Osteoblast (primary cell): ENCODE measurements at regions not wholly inside any gene's neighbourhood (a gene's known extent, or its start where the extent isn't known, plus 50 kb on each side); places are given as distances from the start of the nearest gene placed in this dataset.

Experiments
- DNase-seq: peaks from one replicate; pipeline ENCODE4 v3.0.0; 2011; ENCODE audit warnings: low spot score, mixed read lengths; ENCODE audit not compliant: insufficient read length; ENCODE audit errors: missing footprints
- H2AFZ ChIP-seq: 2 replicates; pipeline ENCODE4 v1.6.0; 2011; ENCODE audit warnings: mild to moderate bottlenecking, low read length
- H3K27ac ChIP-seq: 2 replicates; pipeline ENCODE4 v1.5.1; 2011; ENCODE audit warnings: mild to moderate bottlenecking, low read depth, low read length, moderate library complexity
- H3K27me3 ChIP-seq: 2 replicates; pipeline ENCODE4 v1.6.0; 2012; ENCODE audit warnings: mild to moderate bottlenecking, control low read depth, inconsistent platforms, low read length, moderate library complexity; ENCODE audit not compliant: insufficient read depth
- H3K36me3 ChIP-seq: 2 replicates; pipeline ENCODE4 v1.5.1; 2011; ENCODE audit warnings: mild to moderate bottlenecking, low read length, control low read depth, moderate library complexity; ENCODE audit not compliant: insufficient read depth
- H3K4me1 ChIP-seq: 2 replicates; pipeline ENCODE4 v1.5.1; 2011; ENCODE audit warnings: mild to moderate bottlenecking, low read length, control low read depth, moderate library complexity; ENCODE audit not compliant: insufficient read depth
- H3K4me2 ChIP-seq: 2 replicates; pipeline ENCODE4 v1.6.0; 2011; ENCODE audit warnings: mild to moderate bottlenecking, low read length; ENCODE audit not compliant: insufficient read depth
- H3K4me3 ChIP-seq: fragments of 200-600 bp; sonication (generic); 3 replicates; pipeline ENCODE4 v1.5.1; 2012; ENCODE audit warnings: mild to moderate bottlenecking, low read length, inconsistent platforms; ENCODE audit not compliant: insufficient read depth
- H3K79me2 ChIP-seq: 2 replicates; pipeline ENCODE4 v1.6.0; 2012; ENCODE audit warnings: mild to moderate bottlenecking, low read length, control low read depth, inconsistent platforms; ENCODE audit not compliant: insufficient read depth
- H3K9me3 ChIP-seq: 2 replicates; pipeline ENCODE4 v1.5.1; 2011; ENCODE audit warnings: low read depth, low read length, control low read depth
- H4K20me1 ChIP-seq: 2 replicates; pipeline ENCODE4 v1.6.0; 2012; ENCODE audit warnings: mild to moderate bottlenecking, low read length, control low read depth; ENCODE audit not compliant: insufficient read depth
- TF ChIP-seq, protein P1 (sequence below): IDR thresholded peaks from 2 replicates; pipeline ENCODE4 v1.5.1; 2011; ENCODE audit warnings: mild to moderate bottlenecking, low read depth, low read length, moderate library complexity; ENCODE audit errors: extremely low read depth

DNA sequence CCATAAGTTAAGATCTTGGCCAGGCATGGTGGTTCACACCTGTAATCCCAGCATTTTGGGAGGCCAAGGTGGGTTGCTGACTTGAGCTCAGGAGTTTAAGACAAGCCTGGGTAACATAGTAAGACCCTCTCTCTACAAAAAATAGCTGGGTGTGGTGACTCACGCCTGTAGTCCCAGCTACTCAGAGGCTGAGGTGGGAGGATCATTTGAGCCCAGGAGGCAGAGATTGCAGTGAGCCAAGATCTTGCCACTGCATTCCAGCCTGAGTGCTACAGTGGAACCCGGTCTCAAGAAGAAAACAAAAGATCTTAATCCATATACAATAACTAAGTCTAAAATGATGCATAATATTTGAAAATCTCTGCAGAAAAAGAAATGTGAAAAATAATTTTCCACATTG lies 165.5 kb upstream of the NR5A2 start:
- Histone ChIP-seq H4K20me1 (no peaks in the 10 kb centered on the region), H3K27ac (no peak overlapping the region), H3K79me2 (no peaks in the 10 kb centered on the region), H3K4me2 (no peak overlapping the region), H3K4me3 (no peak overlapping the region), H2AFZ (no peak overlapping the region), H3K4me1 (no peaks in the 10 kb centered on the region), H3K27me3 (no peaks in the 10 kb centered on the region), H3K36me3 (no peaks in the 10 kb centered on the region), H3K9me3 (no peaks in the 10 kb centered on the region)
- DNase-seq = no peak
- TF ChIP-seq, protein P1, sequence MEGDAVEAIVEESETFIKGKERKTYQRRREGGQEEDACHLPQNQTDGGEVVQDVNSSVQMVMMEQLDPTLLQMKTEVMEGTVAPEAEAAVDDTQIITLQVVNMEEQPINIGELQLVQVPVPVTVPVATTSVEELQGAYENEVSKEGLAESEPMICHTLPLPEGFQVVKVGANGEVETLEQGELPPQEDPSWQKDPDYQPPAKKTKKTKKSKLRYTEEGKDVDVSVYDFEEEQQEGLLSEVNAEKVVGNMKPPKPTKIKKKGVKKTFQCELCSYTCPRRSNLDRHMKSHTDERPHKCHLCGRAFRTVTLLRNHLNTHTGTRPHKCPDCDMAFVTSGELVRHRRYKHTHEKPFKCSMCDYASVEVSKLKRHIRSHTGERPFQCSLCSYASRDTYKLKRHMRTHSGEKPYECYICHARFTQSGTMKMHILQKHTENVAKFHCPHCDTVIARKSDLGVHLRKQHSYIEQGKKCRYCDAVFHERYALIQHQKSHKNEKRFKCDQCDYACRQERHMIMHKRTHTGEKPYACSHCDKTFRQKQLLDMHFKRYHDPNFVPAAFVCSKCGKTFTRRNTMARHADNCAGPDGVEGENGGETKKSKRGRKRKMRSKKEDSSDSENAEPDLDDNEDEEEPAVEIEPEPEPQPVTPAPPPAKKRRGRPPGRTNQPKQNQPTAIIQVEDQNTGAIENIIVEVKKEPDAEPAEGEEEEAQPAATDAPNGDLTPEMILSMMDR = no peak

DNA sequence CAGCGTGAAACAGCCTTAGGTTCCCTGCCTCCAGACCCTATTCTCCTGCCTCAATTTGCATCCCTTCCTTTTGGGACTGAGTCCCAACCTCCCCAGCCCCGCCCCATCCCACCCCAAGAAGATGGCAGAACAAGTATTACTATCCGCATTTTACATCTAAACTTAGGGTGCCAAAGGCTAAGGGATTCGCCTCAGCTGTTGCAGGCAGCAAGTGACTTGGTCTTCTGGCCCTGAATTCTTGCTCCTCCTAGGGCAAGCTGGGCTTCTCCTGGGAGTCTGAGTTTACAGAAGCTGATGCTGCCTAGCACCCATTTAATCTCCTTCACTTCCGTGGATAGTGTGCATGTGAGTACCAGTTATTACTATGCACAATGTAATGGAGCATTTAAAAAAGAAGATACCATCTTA lies 161.3 kb upstream of the NR5A2 start:
- Histone ChIP-seq H3K27me3 (no peaks in the 10 kb centered on the region), H3K79me2 (no peaks in the 10 kb centered on the region), H2AFZ (no peak overlapping the region), H3K36me3 (no peaks in the 10 kb centered on the region), H3K9me3 (no peaks in the 10 kb centered on the region), H4K20me1 (no peaks in the 10 kb centered on the region), H3K27ac (no peak overlapping the region), H3K4me2 (peak overlapping the region; percentile 39), H3K4me1 (no peaks in the 10 kb centered on the region), H3K4me3 (no peak overlapping the region)
- TF ChIP-seq, protein P1 = no peak
- DNase-seq = no peak

DNA sequence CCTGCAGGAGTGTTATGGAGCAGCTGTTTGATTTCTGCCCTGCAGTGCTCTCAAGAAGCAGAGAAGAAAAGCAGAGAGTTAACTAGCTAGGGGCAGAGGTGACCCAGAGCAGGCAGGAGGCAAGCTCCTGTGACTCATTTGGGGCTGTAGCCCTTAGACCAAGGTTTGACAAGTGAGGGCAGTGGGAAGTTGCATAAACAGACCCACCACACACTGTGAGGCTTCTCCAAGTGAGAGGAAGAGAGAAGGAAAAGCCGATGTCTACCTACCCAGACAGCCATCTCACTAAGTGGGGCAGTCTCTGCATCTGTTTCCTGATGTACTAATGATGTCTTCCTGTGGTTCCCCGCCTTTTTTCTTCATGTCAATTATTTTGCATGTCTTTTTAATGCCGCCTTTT lies 159.9 kb upstream of the NR5A2 start:
- Histone ChIP-seq H2AFZ (peak overlapping the region; percentile 22), H3K79me2 (no peaks in the 10 kb centered on the region)

DNA sequence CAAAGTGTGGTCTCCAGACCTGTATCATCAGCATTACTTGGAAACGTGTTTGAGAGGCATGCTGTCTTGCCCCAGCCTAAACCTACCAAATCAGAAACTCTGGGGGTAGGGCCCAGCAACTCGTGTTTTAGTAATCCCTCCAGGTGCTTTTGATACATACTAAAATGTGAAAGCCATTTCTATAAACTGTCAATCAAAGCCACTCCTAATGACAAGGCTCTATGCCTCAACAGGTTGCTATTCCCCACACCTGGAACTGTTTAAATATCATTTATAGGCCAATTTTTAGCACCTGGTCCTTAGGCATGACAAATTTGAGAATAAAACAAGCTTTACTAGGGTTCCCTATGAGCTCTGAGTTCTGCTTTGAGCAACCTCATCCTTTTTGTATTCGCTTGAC lies 158.7 kb upstream of the NR5A2 start:
- Histone ChIP-seq H3K27ac (no peak overlapping the region), H4K20me1 (no peaks in the 10 kb centered on the region), H3K4me3 (no peak overlapping the region), H3K9me3 (no peaks in the 10 kb centered on the region), H3K27me3 (no peaks in the 10 kb centered on the region), H3K79me2 (no peaks in the 10 kb centered on the region), H3K4me2 (no peak overlapping the region), H3K4me1 (no peaks in the 10 kb centered on the region), H2AFZ (no peak overlapping the region), H3K36me3 (no peaks in the 10 kb centered on the region)
- TF ChIP-seq, protein P1 = no peak
- DNase-seq = no peak

More for the DNA sequence above, 159.9 kb upstream of the NR5A2 start:
- H3K27me3 ChIP-seq = no peaks in the 10 kb centered on the region
- no peak overlapping the region for H3K27ac ChIP-seq
- DNase-seq = no peak
- H3K36me3 ChIP-seq = no peaks in the 10 kb centered on the region
- no peaks in the 10 kb centered on the region for H3K4me1 ChIP-seq
- TF ChIP-seq, protein P1 = no peak
- H4K20me1 ChIP-seq = no peaks in the 10 kb centered on the region
- H3K9me3 ChIP-seq = no peaks in the 10 kb centered on the region
- no peak overlapping the region for H3K4me3 ChIP-seq
- no peak overlapping the region for H3K4me2 ChIP-seq
